Left kidney (tissue), 1 donor: ENCODE measurements at regions not wholly inside any gene's neighbourhood (a gene's known extent, or its start where the extent isn't known, plus 50 kb on each side); places are given as distances from the start of the nearest gene placed in this dataset.
"Not testable (repeated sequence)": the region's sequence is repeated elsewhere in the genome, so short reads cannot be mapped to it uniquely, and the experiment has no call there.

Experiments used
- DNase-seq: peaks from one replicate; pipeline ENCODE4 v3.0.0-alpha.2; 2013

DNA sequence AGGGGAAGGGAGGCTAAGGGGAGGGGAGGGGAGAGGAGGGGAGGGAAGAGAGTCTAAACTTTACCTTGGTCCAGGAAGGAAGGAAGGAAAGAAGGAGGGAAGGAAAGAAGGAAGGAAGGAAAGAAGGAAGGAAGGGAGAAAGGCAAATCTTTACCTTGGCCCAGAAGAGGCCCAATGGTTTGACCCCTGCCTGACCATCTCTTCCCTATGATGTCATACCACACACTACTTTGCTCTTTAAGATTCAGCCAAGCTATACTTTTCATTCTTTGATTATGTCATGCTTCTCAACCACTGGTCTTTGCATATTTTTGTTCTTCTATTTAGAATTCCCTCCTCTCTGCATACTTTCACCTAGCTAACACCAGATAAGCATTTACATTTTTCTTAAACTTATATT is 1077.5 kb downstream of the PCDH9 start:
- DNase-seq: no peak

DNA sequence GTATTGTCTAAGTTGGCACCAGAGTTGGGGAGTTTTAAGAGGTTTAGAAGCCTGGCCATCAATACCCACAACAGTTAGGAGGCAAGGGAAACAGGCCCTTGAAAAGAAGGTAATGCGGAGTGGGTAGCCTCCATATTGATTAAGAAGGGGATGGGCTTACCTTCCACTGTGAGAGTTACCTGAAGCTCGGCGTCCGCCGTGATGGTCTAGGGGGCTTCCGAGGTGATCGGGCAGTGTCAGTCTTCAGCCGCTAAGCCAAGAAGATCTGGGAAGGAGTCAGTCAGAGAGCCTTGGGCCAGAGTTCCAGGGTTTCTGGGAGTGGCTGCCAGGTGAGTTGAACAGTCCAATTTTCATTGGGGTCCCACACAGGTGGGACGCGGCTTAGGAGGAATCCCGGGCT is 1085.8 kb downstream of the PCDH9 start:
- not testable (repeated sequence) for DNase-seq

DNA sequence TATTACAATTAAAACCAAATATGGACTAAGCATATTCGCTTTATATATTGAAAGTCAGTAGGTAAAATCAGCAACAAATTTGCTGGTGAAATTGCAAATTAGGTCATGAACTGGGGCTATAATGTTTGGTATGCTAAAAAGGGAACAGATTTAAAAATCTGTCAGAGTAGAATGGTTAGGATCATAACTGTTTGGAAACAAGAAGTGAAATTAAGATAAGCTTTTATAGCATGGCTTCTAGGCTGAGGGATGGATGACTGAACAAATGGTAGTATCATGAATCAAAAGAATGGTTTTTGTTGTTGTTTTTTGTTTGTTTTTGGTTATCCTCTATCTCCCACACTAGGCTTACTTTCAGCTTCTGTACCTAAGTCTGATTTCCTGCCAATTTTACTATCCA is 1090.4 kb downstream of the PCDH9 start:
- no peak for DNase-seq

DNA sequence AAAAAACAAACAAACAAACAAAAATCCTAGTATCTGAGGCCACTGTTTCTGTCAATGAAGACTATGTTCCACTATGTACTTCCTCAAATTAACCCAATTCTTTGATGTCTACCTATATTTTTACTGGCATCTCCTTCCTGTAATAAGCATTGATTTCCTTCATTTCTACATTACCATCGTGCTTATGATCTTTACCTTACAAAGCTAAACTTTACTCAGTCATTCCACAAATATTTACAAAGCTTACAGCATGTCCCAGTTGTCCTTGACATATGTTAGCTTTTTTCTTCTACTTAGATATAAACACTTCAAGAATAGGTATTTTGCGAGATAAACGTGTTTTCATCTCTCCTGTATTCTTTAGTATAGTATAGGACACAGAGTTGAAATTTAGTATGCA is 1090.9 kb downstream of the PCDH9 start:
- DNase-seq: no peak

DNA sequence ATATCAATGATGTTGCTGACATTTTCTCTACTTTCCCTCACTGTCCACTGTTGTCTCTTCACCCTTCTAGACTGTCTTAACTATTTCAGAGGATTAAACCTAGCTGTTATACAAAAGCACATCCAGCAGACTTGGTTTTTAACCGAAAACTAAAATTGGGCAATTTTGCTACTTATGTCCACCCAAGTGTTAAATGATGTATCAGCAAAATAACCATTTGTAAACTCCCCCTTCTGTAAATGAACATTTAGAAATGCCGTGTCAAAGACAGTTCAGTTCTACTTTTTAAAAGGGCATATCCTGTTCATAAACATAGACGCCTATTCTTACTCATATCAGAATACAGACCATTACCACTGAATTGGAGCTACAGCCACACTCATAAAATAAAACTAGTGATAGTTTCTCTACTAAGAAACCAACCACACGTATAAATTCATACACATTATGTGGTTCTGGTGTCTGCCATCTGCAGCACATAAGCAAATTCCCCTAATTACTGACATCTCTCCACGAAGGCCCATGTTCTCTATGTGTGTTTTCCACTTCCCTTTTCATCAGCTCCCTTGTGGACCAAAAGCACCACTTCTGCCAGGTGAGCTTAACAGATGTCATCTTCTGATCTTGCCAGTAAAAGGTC is 1091.8 kb downstream of the PCDH9 start:
- no peak for DNase-seq

DNA sequence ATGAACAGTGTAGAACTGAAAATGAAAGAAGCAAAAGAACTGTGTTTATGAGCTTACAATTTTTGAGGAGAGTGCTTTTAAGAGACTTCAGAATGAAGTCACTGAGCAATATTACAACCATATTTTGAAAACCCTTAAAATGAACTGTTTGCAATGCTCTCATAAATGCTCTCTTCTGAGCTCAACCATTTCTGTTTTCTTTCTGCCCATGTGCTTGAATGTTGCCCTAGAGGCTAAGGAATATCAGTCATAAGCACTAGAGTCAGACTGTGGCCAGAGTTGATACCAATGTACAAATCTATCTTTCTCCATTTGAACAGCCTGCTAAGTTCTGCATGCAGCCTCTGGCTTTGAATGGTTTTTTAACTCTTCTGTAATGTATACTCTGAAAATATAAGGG is 1092.8 kb downstream of the PCDH9 start:
- no peak for DNase-seq

DNA sequence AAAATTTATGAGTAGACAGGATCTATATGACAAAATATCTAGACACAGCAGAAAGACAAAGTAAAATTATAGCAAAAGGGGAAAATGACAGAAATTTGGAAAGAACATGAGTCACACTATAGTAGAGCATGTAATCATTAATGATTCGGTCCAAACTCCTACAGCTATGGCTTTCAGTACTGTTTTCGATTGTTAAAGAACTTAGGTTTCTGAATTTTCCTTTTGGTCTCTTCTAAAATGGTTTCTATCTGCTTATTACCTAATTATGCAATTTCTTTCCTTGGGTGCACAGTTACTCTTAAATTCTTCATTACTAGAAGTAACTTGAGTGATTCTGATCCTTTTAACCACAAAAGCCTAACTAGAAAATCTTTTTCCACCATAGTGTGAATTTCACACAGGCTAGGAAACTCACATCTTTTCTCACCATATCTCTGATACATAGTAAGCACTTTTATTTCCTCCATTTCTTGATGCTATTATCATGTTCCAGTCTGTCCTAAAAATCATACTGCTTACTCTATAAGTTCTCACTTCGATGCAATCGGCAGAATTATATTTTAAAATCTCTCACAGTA is 1101.4 kb downstream of the PCDH9 start:
- no peak for DNase-seq

DNA sequence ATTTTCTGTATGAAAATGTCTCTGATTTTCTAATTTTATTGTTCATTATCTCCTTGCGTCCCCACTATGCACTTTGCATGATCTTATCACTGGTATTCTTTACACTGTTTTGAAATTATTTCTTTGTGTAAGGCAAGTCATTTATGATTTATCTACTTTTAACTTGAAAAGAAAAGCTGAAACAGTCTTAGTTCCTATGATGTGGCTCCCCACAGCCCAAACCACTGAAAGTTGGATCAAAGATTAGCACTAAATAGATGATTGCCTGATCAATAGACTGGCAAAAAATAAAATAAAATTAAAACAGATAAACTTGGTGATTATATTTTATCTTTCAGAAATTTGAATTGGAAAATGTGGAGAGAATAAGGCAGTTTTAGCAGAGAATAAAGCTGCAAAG is 1101.9 kb downstream of the PCDH9 start:
- no peak for DNase-seq

DNA sequence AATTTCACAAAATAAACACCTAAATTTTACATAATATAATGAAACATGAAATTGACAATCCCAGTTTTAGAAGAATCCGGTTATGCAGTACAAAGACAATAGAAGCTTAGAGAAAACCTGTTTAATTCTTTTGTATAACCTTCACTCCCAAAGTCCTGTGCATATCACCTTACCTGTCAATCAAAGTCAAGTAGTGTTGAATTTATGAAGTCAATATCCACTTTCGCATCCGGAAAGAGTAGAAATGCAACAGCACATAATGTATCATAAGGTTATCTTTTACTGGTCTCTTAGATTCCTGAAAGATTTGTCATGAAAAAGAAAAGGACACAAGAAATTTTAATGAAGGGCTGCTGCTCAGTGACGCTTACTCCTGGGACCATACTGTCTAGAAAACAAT is 1112.6 kb downstream of the PCDH9 start:
- no peak for DNase-seq

DNA sequence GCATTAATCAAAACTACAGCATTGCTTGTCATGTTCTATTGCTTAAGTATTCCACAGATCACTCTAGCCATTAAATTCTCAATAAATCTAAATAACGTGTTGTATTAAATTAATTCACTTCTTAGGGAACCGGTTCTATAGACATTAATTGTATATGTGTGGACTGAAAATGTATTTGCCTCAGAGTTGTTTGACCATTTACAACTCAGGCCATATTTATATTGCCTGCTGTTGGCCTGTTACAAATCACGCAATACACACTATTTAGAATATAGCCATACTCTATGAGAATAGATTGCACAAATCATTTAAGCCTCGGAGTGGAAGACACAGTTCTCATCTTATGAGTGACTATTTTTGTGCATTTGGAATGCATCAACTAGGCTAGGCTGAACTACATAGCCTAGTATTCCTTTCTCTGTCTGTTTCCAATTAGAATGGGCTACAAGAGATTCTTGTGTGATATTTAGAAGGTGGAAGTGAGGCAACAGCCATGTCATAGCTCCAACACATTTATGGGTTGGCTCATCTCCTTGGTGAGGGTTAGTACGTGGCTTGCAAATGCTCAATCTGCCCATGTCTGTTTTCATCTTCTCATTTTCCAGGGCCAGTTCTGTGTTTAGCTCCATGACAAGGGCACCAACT is 1116.1 kb downstream of the PCDH9 start:
- no peak for DNase-seq

DNA sequence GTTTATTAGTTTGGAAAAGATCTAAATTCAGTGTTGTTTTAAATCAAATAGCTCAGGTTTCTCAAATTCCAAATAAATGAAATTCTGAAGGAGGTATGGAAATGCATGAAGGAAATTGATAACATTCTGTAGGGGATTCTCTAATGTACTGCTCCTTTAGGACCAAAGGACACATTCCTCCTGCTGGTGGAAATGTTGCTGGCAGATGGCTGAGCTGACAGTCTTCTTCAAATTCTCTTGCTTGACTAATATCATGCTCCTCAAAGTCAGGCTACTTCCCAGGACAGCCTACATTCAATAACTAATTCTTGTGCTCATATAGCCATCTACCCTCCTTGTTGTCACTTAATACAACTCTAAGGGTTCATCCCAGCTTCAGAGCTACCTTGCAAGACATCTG is 1118.5 kb downstream of the PCDH9 start:
- no peak for DNase-seq

DNA sequence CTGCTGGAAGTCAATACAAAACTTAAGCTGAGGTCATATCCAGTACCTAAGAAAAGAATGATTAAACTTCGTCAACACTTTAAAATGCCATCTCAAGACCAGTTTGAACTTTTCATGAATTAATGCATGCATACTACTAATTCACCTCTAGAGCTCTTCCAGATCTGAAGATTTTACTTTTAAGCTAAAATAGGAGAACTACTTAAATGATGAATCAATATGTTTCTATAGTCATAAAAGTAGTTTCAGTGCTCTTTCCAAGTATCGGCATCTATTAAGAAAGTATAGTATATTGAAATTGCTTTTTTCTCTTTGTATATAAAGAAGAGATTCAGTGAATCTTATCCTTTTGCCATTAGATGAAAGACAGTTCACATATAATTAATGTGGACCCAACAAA is 1123.9 kb downstream of the PCDH9 start:
- no peak for DNase-seq

DNA sequence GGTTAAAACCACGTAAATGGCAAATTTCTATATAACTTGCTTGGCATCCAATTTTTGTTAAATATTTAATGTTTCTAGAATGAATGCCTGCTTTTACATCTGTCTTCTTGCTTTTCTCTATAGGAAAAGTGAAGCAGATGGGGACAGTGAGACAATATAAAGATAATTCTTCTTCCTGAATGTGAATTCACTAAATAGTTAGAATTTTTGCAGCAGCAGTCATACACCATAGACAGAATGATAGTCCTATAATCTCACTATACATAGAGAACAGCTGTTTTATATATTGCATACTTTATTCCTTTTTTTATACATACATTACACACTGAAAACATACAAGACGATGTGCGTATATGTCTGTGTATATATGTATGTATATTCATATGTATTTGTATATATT is 1127.3 kb downstream of the PCDH9 start:
- no peak for DNase-seq

DNA sequence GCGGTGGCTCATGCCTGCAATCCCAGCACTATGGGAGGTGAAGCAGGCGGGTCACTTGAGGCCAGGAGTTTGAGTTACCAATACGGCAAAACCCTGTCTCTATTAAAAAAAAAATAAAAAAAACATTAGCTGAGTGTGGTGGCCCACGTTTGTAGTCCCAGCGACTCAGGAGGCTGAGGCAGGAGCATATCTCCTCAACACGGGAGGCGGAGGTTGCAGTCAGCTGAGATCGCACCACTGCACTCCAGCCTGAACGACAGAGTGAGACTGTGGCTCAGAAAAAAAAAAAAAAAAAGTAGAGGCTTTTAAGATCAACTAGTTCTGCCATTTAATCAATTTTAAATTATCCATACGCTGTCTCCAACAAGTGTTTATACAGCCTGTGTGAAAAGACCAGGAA is 1130.3 kb downstream of the PCDH9 start:
- no peak for DNase-seq

DNA sequence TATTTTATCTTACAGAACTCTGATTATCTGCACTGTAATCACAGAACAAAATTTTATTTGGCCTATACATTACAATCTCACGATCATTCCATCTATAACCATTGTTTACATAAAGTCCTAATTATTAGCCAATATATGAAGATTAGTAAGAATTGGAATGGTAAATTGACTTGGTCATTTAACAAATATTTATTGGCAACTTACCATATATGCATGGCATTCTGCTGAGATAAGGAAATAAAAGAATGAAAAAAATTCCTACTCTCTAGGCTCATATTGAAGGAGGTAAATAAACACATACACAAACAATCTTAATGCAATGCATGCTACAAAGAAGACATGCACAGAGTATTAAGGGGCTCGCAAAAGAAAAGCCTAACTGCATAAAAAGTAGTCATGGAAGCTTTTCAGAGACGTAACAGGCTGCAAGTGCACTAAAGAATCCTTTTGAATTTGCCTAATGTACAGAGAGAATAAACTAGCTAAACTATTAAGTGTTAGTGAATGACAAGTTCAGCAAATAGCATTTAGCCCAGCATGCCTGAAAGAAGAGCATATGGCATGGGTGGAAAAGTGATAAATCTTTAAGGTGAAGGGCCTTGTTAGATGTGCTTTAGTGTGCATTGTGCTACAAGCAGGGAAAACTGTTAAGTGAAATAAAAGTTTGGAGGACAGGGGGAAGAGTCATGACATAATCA is 1131.1 kb downstream of the PCDH9 start:
- DNase-seq: no peak

DNA sequence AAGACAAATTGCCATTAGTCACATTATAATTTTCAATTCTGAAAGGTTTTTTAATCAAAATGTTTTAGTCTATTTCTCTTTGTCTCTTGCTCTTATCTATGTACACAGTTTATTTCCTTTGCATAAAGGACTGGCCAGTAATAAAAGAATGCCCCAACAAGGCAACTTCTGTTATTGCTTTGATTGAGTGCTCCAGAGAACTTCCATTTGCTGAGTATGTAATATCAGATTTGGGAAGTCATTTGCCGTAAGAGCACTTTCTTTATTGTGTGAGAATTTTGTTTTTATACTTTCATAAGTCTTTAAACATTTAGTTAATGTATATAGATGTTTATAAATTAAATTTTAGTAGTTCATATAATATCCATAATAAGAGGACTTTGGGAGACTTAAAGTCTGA is 1140.4 kb downstream of the PCDH9 start:
- DNase-seq: no peak

DNA sequence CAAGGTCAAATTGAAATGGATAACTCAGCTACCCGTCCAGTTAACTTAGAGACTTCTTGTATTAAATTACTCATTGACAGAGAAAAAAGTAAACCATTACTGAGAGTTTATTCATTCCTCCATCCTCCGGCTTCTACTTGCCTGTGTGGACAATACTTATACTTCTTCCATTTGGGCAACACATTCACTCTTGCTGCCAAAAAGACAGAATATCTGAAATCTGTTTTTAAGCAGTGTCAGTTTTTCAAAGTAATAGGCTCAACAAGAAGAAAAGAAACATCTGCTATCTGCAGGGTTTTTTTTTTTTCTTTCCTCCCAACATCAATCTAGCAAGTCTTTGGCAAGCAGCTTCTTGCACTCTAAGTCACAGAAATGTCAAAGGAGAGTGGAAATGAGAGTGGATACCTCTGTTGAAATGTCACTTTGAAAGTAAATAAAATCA is 1142.8 kb downstream of the PCDH9 start:
- peak; percentile 42 for DNase-seq

DNA sequence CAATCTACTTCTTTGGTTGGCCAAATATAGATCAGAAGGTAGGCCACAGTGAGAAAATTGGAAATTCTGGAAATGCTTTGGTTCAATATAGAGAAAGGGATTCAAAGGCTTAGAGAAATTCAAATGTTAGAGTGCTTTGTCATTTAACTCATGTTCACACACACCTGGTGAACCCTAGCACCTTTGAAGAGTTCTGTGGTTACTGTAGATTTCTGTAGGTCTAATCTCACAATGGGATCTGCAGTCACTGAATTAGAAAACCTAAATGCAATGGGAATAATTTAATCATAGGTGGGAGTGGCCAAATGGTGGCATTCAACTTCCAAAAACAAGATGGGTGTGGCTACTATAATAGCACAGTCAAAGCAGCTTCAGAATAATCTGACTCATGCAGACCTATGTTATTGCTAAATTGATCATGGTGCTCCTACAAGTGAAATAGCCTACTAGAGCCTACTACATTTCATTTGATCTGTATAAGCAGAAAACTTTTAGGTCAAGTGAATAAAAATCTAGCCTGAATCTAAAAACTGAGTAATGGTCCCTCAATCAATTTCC is 1152.9 kb downstream of the PCDH9 start:
- no peak for DNase-seq

DNA sequence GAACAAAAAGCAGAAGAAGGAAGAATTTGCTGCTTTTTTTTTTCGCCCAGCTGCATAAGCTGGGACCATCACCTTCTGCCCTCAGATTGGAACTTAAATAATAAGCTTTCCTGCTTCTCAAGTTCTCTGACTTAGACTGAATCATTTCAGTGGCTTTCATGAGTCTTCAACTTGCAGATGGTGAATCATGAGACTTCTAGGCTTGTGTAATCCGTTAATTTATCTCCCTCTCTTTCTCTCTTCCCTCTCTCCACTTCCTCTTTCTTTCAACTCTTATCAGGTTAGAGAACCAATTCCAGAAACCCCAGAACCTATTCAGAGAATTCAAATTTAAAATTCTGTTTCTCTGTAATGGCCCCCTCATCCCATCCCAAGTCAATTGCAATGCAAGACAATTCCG is 1153.7 kb downstream of the PCDH9 start:
- DNase-seq: no peak

DNA sequence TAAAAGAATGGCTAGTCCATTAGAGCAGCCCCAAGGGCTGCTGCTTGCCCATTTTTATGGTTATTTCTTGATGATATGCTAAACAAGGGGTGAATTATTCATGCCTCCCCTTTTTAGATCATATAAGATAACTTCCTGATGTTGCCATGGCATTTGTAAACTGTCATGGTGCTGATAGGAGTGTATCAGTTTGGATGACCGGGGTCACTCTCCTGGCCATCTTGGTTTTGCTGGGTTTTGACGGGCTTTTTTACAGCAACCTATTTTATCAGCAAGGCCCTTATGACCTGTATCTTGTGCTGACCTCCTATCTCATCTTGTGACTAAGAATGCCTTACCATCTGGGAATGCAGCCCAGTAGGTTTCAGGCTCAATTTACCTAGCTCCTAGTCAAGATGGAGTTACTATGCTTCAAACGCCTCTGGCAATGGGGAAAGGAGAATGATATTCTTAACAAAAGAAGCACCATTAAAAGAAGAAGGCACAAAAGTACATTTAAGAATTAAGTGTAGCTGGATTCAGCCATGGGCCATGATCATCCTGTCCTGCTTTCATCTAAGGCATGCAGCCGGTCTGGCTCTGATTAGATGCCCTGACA is 1156.0 kb downstream of the PCDH9 start:
- DNase-seq: no peak

DNA sequence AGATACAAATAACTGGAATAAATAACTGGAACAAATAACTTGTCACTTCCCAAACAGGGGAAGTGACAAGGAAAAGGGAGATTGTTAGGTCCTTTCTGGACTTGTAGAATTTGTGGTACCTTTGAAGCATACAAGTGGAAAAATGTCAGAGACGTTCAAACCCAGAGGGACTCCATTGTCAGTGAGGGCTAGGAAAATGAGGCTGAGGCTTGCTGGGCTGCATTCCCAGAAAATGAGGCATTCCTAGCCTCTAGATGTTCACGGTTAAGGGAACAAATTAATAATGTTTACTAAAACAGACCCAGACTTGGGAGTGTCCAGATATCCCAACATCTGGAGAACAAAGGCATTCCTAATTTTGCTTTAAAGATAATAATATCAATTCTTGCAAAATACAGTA is 1158.0 kb downstream of the PCDH9 start:
- not testable (repeated sequence) for DNase-seq

DNA sequence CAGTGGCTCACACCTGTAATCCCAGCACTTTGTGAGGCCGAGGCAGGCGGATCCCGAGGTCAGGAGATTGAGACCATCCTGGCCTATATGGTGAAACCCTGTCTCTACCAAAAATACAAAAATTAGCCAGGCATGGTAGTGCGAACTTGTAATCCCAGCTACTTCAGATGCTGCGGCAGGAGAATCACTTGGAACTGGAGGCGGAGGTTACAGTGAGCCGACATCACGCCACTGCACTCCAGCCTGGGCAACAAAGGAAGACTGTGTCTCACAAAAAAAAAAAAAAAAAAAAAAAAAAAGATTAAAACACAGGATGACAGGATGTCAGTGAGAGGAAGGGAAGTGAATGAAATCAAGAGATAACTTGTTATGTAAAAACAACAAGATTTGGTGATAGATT is 1158.5 kb downstream of the PCDH9 start:
- no peak for DNase-seq

DNA sequence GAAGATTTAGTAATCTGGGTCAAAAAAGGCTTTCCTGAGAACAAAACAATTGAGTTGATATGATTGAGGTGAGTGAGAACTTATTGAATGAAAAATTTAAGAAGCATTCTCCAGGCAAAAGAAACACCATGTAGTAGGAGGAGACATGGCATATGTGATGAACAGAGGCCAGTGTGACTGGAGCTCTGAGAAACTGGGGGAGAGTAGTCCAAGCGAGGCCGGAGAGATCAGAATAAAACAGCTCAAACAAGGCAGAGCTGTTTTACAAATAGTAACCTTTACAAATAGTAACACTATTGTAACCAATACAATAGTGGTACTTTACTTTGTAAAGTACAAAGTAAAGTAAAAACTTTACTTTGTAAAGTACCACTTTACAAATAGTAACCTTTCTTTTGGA is 1159.1 kb downstream of the PCDH9 start:
- no peak for DNase-seq
